G401 (cell line): ENCODE measurements at regions not wholly inside any gene's neighbourhood (a gene's known extent, or its start where the extent isn't known, plus 50 kb on each side); places are given as distances from the start of the nearest gene placed in this dataset.

Experiments used
- DNase-seq: peaks from one replicate; pipeline ENCODE4 v3.0.0-alpha.2; 2015; ENCODE audit warnings: low spot score
- in situ Hi-C: cut with HindIII; loops from 2 replicates; pipeline ENCODE4 v1.10.0; 2016; ENCODE audit warnings: low sequenced_read_pairs, mixed read lengths

DNA sequence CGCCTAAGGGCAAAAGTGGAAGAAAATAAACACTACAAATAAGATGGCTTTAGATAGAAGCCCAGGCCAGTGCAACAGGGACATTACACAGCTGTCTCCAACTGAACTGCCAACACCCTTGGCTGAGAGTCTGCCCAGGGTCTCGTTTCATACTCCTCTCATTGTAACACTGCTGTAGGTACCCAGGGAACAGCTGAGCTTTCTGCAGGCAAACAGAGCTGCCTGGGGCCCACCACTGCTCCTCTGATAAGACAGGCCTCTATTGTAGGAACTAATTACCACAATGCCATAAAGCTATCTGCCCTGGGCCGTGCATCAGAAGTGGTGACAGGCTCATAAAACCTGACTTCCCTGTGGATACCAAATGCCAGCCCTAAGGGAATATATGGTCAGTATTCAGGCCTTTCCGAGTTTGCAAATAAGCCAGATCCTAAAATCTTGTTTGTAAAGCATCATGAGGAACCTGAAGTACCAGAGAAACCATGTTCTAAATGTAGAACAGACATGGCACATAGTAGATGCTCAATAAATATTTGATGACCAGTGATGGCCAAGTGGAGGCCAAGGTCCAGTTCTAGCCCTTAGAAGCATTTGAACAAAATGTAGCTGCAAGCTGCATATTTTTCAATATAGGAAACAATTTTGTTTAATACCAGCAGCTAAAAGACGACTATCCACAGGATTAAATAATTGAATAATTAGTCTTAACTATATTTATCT, 84.3 kb upstream of the NEO1 start:
- DNase-seq, result no peak
- in situ Hi-C loops, result no loop called here

DNA sequence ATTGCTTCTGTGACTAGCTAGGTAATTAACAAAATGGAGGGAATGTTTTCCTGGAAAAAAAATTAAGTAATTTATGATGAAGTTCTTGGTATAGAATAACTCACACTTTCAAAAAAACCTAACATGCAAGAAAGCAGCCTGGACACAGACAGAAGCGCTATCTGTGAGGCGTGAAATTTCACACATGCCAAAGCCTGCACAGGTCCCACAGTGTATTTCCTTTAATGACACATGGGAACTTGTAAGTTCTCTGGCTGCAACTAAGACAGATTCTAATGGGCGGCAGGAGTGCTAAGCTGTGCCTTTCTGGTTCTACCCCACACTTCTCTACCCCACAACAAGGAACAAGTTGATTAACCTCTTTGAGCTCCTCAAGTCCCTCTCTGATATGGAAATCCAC, 84.9 kb upstream of the NEO1 start:
- in situ Hi-C loops, result no loop called here

GRCh38 chr15:72966641-72967040, 85.6 kb upstream of the NEO1 start:
- DNase-seq, result no peak
- in situ Hi-C loops, result no loop called here

More for the DNA sequence above, 84.9 kb upstream of the NEO1 start:
- no peak for DNase-seq

- DNase-seq, result no peak
- in situ Hi-C loops, result no loop called here
Measured at GRCh38 chr15:72965671-72966070, 86.6 kb upstream of the NEO1 start.

DNA sequence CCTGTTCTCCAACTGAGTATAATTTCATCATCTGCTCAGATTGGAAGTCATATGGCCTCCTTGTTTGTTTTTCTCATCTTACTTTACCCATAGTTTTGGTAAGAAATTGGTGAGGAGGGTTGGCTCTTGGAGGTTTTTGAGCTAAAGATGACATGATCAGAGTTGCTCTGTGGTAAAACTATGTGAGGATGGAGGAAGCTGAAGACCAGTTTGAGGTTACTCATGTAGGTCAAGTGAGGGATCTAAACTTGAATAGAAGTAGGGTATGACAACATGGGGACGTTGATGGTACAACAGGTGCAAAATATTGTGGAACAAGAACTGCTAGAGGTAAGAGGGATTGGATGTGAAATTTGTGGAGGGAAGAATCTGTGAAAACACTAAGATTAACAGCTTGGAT, 87.7 kb upstream of the NEO1 start:
- DNase-seq, result no peak
- in situ Hi-C loops, result no loop called here

DNA sequence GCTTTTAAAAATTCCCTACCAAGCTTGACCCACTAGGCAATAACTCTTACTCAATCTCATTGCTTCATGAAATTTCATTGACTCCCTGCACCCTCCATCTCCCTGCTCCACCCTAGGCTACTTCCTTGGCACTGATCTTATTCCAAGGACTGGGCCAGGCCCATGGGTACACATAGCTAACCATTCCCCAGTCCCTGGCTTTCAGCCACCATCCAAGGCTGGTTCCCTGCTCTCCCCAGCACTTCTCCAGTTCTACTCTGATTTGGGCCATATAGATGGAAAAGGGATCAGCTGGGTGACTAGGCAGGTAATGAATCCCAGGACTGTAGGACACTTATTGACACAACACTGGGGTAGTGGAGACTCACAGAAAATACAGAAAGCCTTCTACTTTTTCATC, 88.1 kb upstream of the NEO1 start:
- in situ Hi-C loops, result no loop called here
- no peak for DNase-seq

DNA sequence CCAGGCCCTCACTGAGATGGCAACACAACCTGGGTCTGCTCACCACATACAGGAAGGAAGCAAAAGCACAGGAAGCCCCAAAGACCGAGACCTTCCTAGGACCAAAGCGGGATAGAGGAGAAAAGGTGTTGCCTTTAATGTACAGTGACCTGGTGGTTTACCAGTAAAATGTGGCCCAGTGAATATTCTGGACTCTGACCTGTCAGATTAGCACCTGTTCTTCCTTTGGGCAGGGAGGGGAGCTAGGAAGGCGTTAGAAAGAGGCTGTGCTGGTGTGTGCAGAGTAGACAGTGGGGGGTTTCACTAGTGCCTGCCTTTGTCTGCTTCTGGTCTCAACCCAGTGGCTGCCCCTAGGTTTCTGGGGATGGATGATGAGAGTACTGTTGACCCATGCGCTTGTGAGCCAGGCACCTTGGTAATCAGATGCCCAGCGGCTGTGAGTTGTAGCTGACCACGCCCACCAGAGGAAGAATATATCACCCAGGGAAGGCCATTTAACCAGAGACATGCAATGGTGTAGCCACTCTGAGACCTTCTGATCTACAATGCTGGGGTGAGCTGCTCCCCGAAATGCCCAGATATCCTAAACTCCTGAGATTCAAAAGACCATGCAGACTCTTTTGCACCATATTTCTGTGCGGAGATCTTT, 90.1 kb upstream of the NEO1 start:
- DNase-seq, result no peak
- in situ Hi-C loops, result no loop called here

DNA sequence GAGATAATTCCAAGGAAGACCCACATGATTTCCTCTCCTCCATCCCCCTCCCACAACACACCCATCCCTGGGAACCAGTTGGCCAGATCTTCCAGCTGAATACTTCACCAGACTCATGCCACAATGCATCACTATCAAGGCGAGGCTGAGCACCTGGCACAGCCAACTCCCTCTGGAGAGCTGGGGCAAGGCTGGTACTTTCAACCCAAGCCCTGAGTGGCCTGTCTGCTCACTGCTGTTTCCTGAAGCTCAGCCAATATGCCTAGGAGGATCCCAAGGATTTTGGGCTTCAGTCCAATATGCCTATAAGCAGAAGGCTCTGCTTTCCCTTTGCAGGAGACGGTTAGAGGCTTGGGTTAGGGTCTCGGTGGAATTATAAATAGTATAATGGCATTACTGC, 90.9 kb upstream of the NEO1 start:
- in situ Hi-C loops, result no loop called here
- DNase-seq, result peak; percentile 92

GRCh38 chr15:72958634-72959033, 93.6 kb upstream of the NEO1 start:
- in situ Hi-C loops, result no loop called here
- DNase-seq, result no peak

- no peak for DNase-seq
- in situ Hi-C loops, result no loop called here
Measured at GRCh38 chr15:72953306-72953705, 99.0 kb upstream of the NEO1 start.

- in situ Hi-C loops, result no loop called here
Measured at GRCh38 chr15:72952151-72952550, 100.1 kb upstream of the NEO1 start.

DNA sequence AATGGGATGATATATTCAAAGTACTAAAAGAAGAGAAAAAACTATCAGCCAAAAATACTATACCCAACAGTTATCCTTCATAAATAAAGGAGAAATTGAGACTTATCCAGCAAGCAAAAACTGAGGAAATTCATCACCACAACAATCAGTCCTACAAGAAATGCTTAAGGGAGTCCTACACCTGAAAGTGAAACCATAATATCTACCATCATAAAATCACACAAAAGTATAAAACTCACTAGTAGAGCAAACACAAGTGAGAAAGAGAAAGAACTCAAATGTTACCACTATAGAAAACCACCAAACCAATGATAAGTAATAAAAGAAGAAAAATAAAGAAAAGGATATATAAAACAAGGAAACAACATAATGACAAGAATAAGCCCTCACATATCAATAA, 103.6 kb upstream of the NEO1 start:
- DNase-seq, result no peak
- in situ Hi-C loops, result no loop called here

More at GRCh38 chr15:72952151-72952550, 100.1 kb upstream of the NEO1 start:
- no peak for DNase-seq

DNA sequence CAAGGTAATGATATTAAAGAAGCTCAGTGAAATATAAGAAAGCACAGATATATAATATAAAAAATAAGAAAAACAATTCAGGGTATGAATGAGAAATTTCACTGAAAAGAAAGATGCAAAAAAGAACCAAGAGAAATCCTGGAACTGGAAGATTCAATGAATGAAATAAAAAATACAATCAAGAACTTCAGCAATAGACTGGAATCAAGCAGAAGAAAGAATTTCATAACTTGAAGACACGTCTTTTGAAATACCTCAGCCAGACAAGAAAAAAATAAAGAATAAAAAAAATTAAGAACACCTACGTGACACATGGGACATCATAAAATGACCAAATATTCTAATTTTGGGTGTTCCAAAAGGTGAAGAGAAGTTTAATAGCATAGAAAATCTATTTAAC, 104.6 kb upstream of the NEO1 start:
- in situ Hi-C loops, result no loop called here
- DNase-seq, result no peak

GRCh38 chr15:72944565-72944964, 107.7 kb upstream of the NEO1 start:
- no peak for DNase-seq
- in situ Hi-C loops, result no loop called here

DNA sequence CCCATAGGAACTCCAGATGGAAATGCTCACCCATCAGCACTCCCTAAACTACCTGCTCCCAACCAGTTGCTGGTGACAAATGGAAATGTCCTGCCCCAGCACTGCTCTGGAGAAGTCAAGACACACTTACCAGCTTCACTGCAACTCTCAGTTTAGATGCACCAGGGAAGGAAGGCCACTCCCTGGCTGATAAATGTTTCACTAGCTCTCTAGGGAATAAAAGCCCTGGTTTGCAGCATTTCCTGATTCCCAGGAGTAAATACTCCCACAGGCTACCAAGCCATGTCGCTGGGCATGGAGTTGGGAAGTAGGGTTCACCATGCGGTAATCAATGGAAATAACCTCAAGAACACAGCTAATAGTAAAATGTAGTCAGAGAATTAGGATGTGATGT, 112.0 kb upstream of the NEO1 start:
- no peak for DNase-seq
- in situ Hi-C loops, result no loop called here

DNA sequence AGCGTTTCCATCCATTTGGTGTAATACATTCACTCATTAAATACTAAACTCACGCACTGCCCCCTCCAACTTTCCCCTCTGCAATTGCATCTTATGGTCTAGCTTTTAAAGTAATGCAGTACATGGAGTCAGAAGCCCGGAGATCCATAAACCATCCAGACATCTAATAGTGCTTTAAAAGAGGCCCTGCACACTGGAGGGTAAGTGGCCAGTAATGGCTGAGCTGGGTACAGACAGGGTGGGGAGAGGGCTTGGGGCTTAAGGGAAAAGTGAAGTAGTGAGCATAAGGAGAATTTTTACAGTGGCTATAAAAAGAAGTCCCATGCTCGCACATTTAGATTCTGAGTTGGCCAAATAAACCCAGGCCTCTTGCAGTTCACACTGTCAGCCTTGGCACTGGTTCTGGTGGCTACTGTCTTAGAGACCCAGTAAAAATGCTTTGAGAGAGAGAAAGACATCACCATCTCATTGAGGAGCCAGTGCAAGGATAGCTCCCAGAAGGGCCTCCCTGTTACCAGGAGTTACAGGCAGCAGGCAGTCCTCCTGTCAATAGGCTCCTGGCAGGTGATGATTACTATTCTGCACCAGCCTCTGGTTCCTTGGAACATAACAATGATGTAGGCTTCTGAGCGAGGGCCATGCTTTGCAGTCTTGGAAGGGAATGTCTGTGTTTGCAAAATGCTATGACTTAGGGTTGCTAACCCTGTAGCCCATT, 112.6 kb upstream of the NEO1 start:
- peak; percentile 35 for DNase-seq
- in situ Hi-C loops, result no loop called here

- DNase-seq, result no peak
- in situ Hi-C loops, result no loop called here
Measured at GRCh38 chr15:72936691-72937679, 115.3 kb upstream of the NEO1 start.

- no peak for DNase-seq
- in situ Hi-C loops, result no loop called here
Measured at GRCh38 chr15:72936237-72936636, 116.0 kb upstream of the NEO1 start.

DNA sequence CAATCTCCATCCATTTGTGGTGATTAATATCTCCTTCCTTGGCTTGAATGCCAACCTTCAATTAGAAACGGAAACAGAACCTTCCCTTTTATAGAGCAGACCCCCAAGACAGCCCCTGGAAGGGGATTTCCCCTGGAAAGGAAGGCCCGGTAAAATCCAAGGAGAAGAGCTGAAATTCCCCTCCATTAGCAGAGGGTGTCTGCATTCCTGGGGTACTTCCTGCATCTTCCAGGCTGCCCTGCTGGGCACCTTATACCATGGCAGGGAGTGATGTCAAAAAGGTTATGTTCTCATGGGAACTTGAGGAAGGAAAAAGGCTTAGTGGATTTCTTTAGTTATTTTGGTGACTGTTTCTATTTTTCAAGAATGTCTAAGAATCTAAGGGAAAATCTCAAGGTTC, 116.7 kb upstream of the NEO1 start:
- in situ Hi-C loops, result no loop called here

More for the DNA sequence above, 116.7 kb upstream of the NEO1 start:
- DNase-seq, result no peak
